H7 (cell line): ENCODE measurements at regions not wholly inside any gene's neighbourhood (a gene's known extent, or its start where the extent isn't known, plus 50 kb on each side); places are given as distances from the start of the nearest gene placed in this dataset.
"Not testable (repeated sequence)": the region's sequence is repeated elsewhere in the genome, so short reads cannot be mapped to it uniquely, and the experiment has no call there.

Experiments
- DNase-seq: peaks from one replicate; pipeline ENCODE4 v3.0.0; 2012
- H3K27me3 ChIP-seq: 2 replicates; pipeline ENCODE4 v1.6.0; 2011; ENCODE audit warnings: mild to moderate bottlenecking, low read length; ENCODE audit not compliant: control insufficient read depth, insufficient read depth
- H3K36me3 ChIP-seq: replicated peaks from 2 replicates; pipeline ENCODE4 v1.5.1; 2011; ENCODE audit warnings: low read length; ENCODE audit not compliant: control insufficient read depth, insufficient read depth
- H3K4me3 ChIP-seq: 2 replicates; pipeline ENCODE4 v1.5.1; 2011; ENCODE audit warnings: low read depth, mild to moderate bottlenecking, control low read depth, low read length, moderate library complexity; ENCODE audit not compliant: insufficient read depth

- Histone ChIP-seq H3K4me3 (no peak overlapping the region), H3K36me3 (no peaks in the 10 kb centered on the region)
- DNase-seq: no peak
Measured at GRCh38 chr11:7874056-7874455, 57.0 kb downstream of the OR10A6 start.

GRCh38 chr11:7872890-7873289, 58.2 kb downstream of the OR10A6 start:
- Histone ChIP-seq H3K27me3 (no peaks in the 10 kb centered on the region), H3K36me3 (no peaks in the 10 kb centered on the region), H3K4me3 (no peak overlapping the region)
- no peak for DNase-seq

More at GRCh38 chr11:7874056-7874455, 57.0 kb downstream of the OR10A6 start:
- H3K27me3 ChIP-seq: no peaks in the 10 kb centered on the region

GRCh38 chr11:7871056-7871455, 60.0 kb downstream of the OR10A6 start:
- no peak for DNase-seq
- Histone ChIP-seq H3K4me3 (no peak overlapping the region), H3K27me3 (no peaks in the 10 kb centered on the region), H3K36me3 (no peaks in the 10 kb centered on the region)

GRCh38 chr11:7869467-7869866, 61.6 kb downstream of the OR10A6 start:
- H3K4me3 ChIP-seq: no peak overlapping the region
- H3K36me3 ChIP-seq: no peaks in the 10 kb centered on the region
- no peak for DNase-seq
- no peaks in the 10 kb centered on the region for H3K27me3 ChIP-seq

- H3K4me3 ChIP-seq, H3K36me3 ChIP-seq, DNase-seq, H3K27me3 ChIP-seq: not testable (repeated sequence)
Measured at GRCh38 chr11:7861292-7861691, 64.5 kb upstream of the OR5P2 start.

GRCh38 chr11:7860844-7861243, 64.1 kb upstream of the OR5P2 start:
- H3K4me3 ChIP-seq: peak overlapping the region; percentile 16
- H3K27me3 ChIP-seq, DNase-seq, H3K36me3 ChIP-seq: not testable (repeated sequence)

GRCh38 chr11:7858006-7858405, 61.3 kb upstream of the OR5P2 start:
- no peak for DNase-seq
- no peaks in the 10 kb centered on the region for H3K27me3 ChIP-seq
- H3K36me3 ChIP-seq: no peaks in the 10 kb centered on the region

GRCh38 chr11:7851391-7851790, 54.6 kb upstream of the OR5P2 start:
- H3K4me3 ChIP-seq: no peak overlapping the region
- DNase-seq: peak; percentile 25
- H3K27me3 ChIP-seq: no peaks in the 10 kb centered on the region
- no peaks in the 10 kb centered on the region for H3K36me3 ChIP-seq

More at GRCh38 chr11:7858006-7858405, 61.3 kb upstream of the OR5P2 start:
- H3K4me3 ChIP-seq: no peak overlapping the region

- H3K4me3 ChIP-seq: no peak overlapping the region
- DNase-seq: no peak
- no peaks in the 10 kb centered on the region for H3K27me3 ChIP-seq
- H3K36me3 ChIP-seq: no peaks in the 10 kb centered on the region
Measured at GRCh38 chr11:7849018-7849417, 52.3 kb upstream of the OR5P2 start.
